ENCODE measurements at regions not wholly inside any gene's neighbourhood (a gene's known extent, or its start where the extent isn't known, plus 50 kb on each side); places are given as distances from the start of the nearest gene placed in this dataset.

- ATAC-seq (0 out of 6 replicates have a peak, but pooled peaks of 1 of the 2 experiments have one; percentile 42), DNase-seq (ENCODE audit: low read depth in 1 of 2, low spot score in 1 of 2) (peak; percentile 6 to 14)
- no peak overlapping the region for H3K27ac ChIP-seq
These were observed 114.3 kb upstream of the ARL4C start for GRCh38 chr2:234611209-234611608.

DNA sequence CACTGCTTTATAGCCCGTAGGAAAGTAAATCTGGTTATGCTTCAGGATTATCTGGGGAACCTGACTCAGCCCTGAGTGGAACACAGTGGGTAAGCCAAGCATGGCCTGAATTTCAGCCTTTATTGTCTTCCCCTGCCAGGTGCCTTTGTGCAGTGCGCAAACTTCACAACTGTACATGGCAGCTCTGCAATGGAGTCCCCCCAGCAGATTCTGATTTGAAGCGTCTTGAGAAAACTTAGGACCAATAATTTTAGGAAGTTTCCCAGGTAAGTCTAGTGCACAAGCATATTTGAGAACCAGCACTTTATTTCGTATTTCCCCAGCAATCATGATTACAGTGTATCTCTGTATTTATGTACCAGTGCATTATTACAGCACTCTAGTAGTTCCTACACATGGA is 112.1 kb upstream of the ARL4C start:
- H3K4me2 ChIP-seq = no peak overlapping the region

More at GRCh38 chr2:234611209-234611608, 114.3 kb upstream of the ARL4C start:
- WGBS (ENCODE audit: missing lambda C conversion rate) = 5% methylated on average over 1 of the region's 1 CpG
- no peaks in the 10 kb centered on the region for H3K4me1 ChIP-seq
- no peak for TF ChIP-seq FOSL2 (IDR thresholded peaks at IDR 0.05)
- TF ChIP-seq FOSL2 (CRISPR knock-in tag; IDR thresholded peaks at IDR 0.05) = no peak
- no peak for TF ChIP-seq CBX2 (IDR thresholded peaks at IDR 0.05; ENCODE audit: borderline replicate concordance, low read depth)
- TF ChIP-seq FOSB (CRISPR knock-in tag; IDR thresholded peaks at IDR 0.05) = no peak
- TF ChIP-seq RAD21 (conservative IDR thresholded peaks at IDR 0.05 in 1 of 2, IDR thresholded peaks at IDR 0.05 in 1 of 2) = peak in 1 of 2 experiments; percentile 30; a peak in 2 of 5 replicates
- ChIA-PET CTCF (interaction anchor here (0.6 to 1.0 kb wide), 5 partner anchors 9 to 496 kb away, joined by 3 to 4 read pairs (median 3); no protein-coding TSS in a partner anchor), POLR2A (no interaction called here)
- H3K9me3 ChIP-seq = peaks cover 17% of the 10 kb centered on the region; the same call in 1 of the 3 replicates
- no peak overlapping the region for H3K4me3 ChIP-seq
- no peak for FAIRE-seq
- H3K4me2 ChIP-seq = no peak overlapping the region

DNA sequence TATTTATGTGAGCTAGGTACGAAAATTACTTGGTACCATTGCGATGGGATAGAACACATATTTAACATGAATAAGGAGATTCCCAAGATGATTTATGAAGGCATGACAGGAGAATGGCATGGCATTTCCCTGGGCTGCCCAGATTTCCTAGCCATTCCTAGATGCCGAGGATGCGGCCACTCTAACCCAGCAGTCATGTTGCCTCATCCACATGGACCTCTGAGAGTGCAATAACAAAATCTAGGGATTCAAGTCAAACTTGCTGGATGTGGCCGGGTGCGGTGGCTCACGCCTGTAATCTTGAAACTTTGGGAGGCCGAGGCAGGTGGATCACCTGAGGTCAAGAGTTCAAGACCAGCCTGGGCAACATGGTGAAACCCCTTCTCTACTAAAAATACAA is 110.8 kb upstream of the ARL4C start:
- POLR2A ChIA-PET = no interaction called here
- WGBS (ENCODE audit: missing lambda C conversion rate) = 75% methylated on average over 8 of the region's 8 CpGs
- TF ChIP-seq ZFP36 (IDR thresholded peaks at IDR 0.05; ENCODE audit: borderline replicate concordance, partially characterized antibody) = no peak
- TF ChIP-seq RNF2 (IDR thresholded peaks at IDR 0.05; ENCODE audit: borderline replicate concordance, low read depth) = no peak
- TF ChIP-seq CEBPB (IDR thresholded peaks at IDR 0.05) = no peak
- TF ChIP-seq HOXB5 (CRISPR knock-in tag; IDR thresholded peaks at IDR 0.05) = no peak
- TF ChIP-seq POLR2A (IDR thresholded peaks at IDR 0.05; ENCODE audit: low read length) = no peak
- no peak for TF ChIP-seq NR3C1 (IDR thresholded peaks at IDR 0.05)
- no peak for TF ChIP-seq MAZ (IDR thresholded peaks at IDR 0.05; ENCODE audit: borderline replicate concordance, low read depth, low read length)
- TF ChIP-seq ZNF302 (CRISPR knock-in tag; IDR thresholded peaks at IDR 0.05) = no peak
- TF ChIP-seq EP300 (IDR thresholded peaks at IDR 0.05) = no peak
- no peak for TF ChIP-seq TFCP2L1 (CRISPR knock-in tag; IDR thresholded peaks at IDR 0.05)
- no peak for TF ChIP-seq GATA3 (IDR thresholded peaks at IDR 0.05; ENCODE audit: borderline replicate concordance)
- TF ChIP-seq ATOH8 (CRISPR knock-in tag; IDR thresholded peaks at IDR 0.05; ENCODE audit: low read depth) = no peak
- TF ChIP-seq HMGXB4 (CRISPR knock-in tag; IDR thresholded peaks at IDR 0.05; ENCODE audit: borderline replicate concordance) = no peak
- TF ChIP-seq, protein P1, sequence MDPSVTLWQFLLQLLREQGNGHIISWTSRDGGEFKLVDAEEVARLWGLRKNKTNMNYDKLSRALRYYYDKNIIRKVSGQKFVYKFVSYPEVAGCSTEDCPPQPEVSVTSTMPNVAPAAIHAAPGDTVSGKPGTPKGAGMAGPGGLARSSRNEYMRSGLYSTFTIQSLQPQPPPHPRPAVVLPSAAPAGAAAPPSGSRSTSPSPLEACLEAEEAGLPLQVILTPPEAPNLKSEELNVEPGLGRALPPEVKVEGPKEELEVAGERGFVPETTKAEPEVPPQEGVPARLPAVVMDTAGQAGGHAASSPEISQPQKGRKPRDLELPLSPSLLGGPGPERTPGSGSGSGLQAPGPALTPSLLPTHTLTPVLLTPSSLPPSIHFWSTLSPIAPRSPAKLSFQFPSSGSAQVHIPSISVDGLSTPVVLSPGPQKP (IDR thresholded peaks at IDR 0.05; ENCODE audit: low read depth, low read length) = no peak
- TF ChIP-seq KDM1A (IDR thresholded peaks at IDR 0.05; ENCODE audit: low read depth) = no peak
- CTCF ChIA-PET = no interaction called here
- DNase-seq (ENCODE audit: low read depth in 1 of 2, low spot score in 1 of 2) (no peak), FAIRE-seq (no peak), ATAC-seq (no peak)
- Histone ChIP-seq H3K4me1 (no peaks in the 10 kb centered on the region), H3K27ac (no peak overlapping the region), H3K4me2 (no peak overlapping the region), H3K9me3 (peaks cover 14% of the 10 kb centered on the region; the same call in 1 of the 3 replicates), H3K4me3 (no peak overlapping the region)

More for the DNA sequence above, 112.1 kb upstream of the ARL4C start:
- no peak for FAIRE-seq
- H3K4me1 ChIP-seq = no peaks in the 10 kb centered on the region
- WGBS (ENCODE audit: missing lambda C conversion rate) = 80% methylated on average over 4 of the region's 4 CpGs
- H3K27ac ChIP-seq = no peak overlapping the region
- CTCF ChIA-PET = no interaction called here
- TF ChIP-seq ZFP36 (IDR thresholded peaks at IDR 0.05; ENCODE audit: borderline replicate concordance, partially characterized antibody) (no peak), ESRRA (IDR thresholded peaks at IDR 0.05; ENCODE audit: borderline replicate concordance, low read length) (no peak), JUNB (IDR thresholded peaks at IDR 0.05) (no peak)
- peaks cover 17% of the 10 kb centered on the region; the same call in 1 of the 3 replicates for H3K9me3 ChIP-seq
- ATAC-seq = no peak
- POLR2A ChIA-PET = no interaction called here
- no peak overlapping the region for H3K4me3 ChIP-seq
- no peak for DNase-seq (ENCODE audit: low read depth in 1 of 2, low spot score in 1 of 2)
